ENCODE measurements at regions not wholly inside any gene's neighbourhood (a gene's known extent, or its start where the extent isn't known, plus 50 kb on each side); places are given as distances from the start of the nearest gene placed in this dataset.
A peak's percentile ranks its signal among the peaks of the same experiment; 100 is the strongest.

DNA sequence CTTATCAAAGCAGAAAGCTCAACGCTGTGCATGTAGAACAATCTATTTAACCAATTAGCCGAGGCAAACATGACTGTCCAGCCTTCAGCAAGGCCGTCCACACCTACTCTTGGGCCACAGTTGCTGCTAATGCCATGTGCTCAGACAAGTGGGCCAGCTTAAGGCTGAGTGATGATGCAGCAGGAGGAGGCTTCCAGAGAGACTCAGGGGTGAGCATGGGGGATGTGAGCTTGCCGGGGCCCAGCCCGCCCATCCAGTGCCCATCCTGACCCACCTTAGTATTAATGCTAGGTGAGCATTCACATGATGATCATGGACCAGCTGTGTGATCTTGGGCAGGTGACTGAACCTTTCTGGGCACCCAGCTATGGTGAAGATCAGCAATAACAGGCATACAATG, 150.1 kb downstream of the TPRA1 start:
- Histone ChIP-seq H3K9me3 (ENCODE audit: control insufficient read depth, low read length) (no peaks in the 10 kb centered on the region), H3K27me3 (ENCODE audit: control insufficient read depth, insufficient read depth, low read length, poor library complexity, severe bottlenecking) (no peaks in the 10 kb centered on the region), H3K4me3 (ENCODE audit: low read length) (no peak overlapping the region), H3K9ac (ENCODE audit: extremely low read depth, low read length, poor library complexity, severe bottlenecking) (no peak overlapping the region), H3K36me3 (ENCODE audit: control insufficient read depth, insufficient read depth, low read length) (no peaks in the 10 kb centered on the region), H3K27ac (ENCODE audit: low read depth, low read length) (no peak overlapping the region), H3K4me1 (ENCODE audit: control insufficient read depth, insufficient read depth, low read length) (no peaks in the 10 kb centered on the region)
- H3K4me3 Mint-ChIP-seq: no peak overlapping the region
- WGBS, 2 experiments (ENCODE audit: insufficient coverage in 1 of 2, insufficient read length in 1 of 2): 94% methylated on average over 3 to 5 of the region's 5 CpGs
- DNase-seq: peak; percentile 27
- H3K36me3 Mint-ChIP-seq (ENCODE audit: low read depth): no peaks in the 10 kb centered on the region
- no peak overlapping the region for H3K27ac Mint-ChIP-seq
- no peaks in the 10 kb centered on the region for H3K9me3 Mint-ChIP-seq
- no peaks in the 10 kb centered on the region for H3K4me1 Mint-ChIP-seq
- TF ChIP-seq, protein P1, sequence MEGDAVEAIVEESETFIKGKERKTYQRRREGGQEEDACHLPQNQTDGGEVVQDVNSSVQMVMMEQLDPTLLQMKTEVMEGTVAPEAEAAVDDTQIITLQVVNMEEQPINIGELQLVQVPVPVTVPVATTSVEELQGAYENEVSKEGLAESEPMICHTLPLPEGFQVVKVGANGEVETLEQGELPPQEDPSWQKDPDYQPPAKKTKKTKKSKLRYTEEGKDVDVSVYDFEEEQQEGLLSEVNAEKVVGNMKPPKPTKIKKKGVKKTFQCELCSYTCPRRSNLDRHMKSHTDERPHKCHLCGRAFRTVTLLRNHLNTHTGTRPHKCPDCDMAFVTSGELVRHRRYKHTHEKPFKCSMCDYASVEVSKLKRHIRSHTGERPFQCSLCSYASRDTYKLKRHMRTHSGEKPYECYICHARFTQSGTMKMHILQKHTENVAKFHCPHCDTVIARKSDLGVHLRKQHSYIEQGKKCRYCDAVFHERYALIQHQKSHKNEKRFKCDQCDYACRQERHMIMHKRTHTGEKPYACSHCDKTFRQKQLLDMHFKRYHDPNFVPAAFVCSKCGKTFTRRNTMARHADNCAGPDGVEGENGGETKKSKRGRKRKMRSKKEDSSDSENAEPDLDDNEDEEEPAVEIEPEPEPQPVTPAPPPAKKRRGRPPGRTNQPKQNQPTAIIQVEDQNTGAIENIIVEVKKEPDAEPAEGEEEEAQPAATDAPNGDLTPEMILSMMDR (conservative IDR thresholded peaks at IDR 0.05): no peak
- peaks cover 1% of the 10 kb centered on the region for H3K27me3 Mint-ChIP-seq (ENCODE audit: insufficient read depth)

DNA sequence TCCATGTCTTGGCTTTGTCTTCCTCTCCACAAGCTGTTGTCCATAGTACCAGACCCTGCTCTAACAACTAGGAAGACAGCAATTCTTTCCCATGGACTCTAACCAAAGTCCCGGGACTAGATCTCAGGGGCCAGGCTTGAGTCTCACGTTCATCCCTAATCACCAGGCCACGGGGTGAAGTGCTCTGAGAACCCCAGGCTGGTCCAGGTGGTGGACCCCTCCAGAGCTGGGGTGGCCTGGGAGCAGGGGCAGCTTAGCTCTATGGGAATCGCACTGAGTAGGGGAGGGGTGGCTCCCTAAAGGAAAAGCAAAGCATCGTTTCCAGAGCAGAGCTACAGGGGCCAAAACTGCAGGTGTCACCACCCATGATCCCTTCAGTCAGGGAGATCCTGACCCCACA, 150.9 kb downstream of the TPRA1 start:
- H3K9me3 Mint-ChIP-seq: no peaks in the 10 kb centered on the region
- peaks cover 1% of the 10 kb centered on the region for H3K27me3 Mint-ChIP-seq (ENCODE audit: insufficient read depth)
- Histone ChIP-seq H3K27ac (ENCODE audit: low read depth, low read length) (no peak overlapping the region), H3K27me3 (ENCODE audit: control insufficient read depth, insufficient read depth, low read length, poor library complexity, severe bottlenecking) (no peaks in the 10 kb centered on the region), H3K36me3 (ENCODE audit: control insufficient read depth, insufficient read depth, low read length) (no peaks in the 10 kb centered on the region), H3K9ac (ENCODE audit: extremely low read depth, low read length, poor library complexity, severe bottlenecking) (no peak overlapping the region), H3K9me3 (ENCODE audit: control insufficient read depth, low read length) (no peaks in the 10 kb centered on the region), H3K4me3 (ENCODE audit: low read length) (no peak overlapping the region), H3K4me1 (ENCODE audit: control insufficient read depth, insufficient read depth, low read length) (no peaks in the 10 kb centered on the region)
- peak; percentile 15 for DNase-seq
- no peak overlapping the region for H3K4me3 Mint-ChIP-seq
- H3K27ac Mint-ChIP-seq: no peak overlapping the region
- H3K36me3 Mint-ChIP-seq (ENCODE audit: low read depth): no peaks in the 10 kb centered on the region
- TF ChIP-seq, protein P1 (conservative IDR thresholded peaks at IDR 0.05): no peak
- WGBS, 2 experiments (ENCODE audit: insufficient coverage in 1 of 2, insufficient read length in 1 of 2): 92% methylated on average over 5 of the region's 5 CpGs; no CpG with 5 or more reads in 1 of the 2 experiments
- H3K4me1 Mint-ChIP-seq: no peaks in the 10 kb centered on the region

GRCh38 chr3:127438951-127439350, 151.1 kb upstream of the PRR20G start:
- H3K27me3 ChIP-seq (ENCODE audit: control insufficient read depth, insufficient read depth, low read length, poor library complexity, severe bottlenecking): no peaks in the 10 kb centered on the region
- Mint-ChIP-seq H3K4me3 (no peak overlapping the region), H3K27ac (no peak overlapping the region), H3K36me3 (ENCODE audit: low read depth) (no peaks in the 10 kb centered on the region), H3K9me3 (no peaks in the 10 kb centered on the region), H3K27me3 (ENCODE audit: insufficient read depth) (peaks cover 1% of the 10 kb centered on the region), H3K4me1 (no peaks in the 10 kb centered on the region)
- H3K27ac ChIP-seq (ENCODE audit: low read depth, low read length): no peak overlapping the region
- H3K36me3 ChIP-seq (ENCODE audit: control insufficient read depth, insufficient read depth, low read length): no peaks in the 10 kb centered on the region
- 85 to 94% methylated on average over 2 to 3 of the region's 3 CpGs for WGBS, 2 experiments (ENCODE audit: insufficient coverage in 1 of 2, insufficient read length in 1 of 2)
- no peaks in the 10 kb centered on the region for H3K4me1 ChIP-seq (ENCODE audit: control insufficient read depth, insufficient read depth, low read length)
- TF ChIP-seq, protein P1 (conservative IDR thresholded peaks at IDR 0.05): no peak
- DNase-seq: peak; percentile 24
- no peak overlapping the region for H3K4me3 ChIP-seq (ENCODE audit: low read length)
- H3K9me3 ChIP-seq (ENCODE audit: control insufficient read depth, low read length): no peaks in the 10 kb centered on the region
- H3K9ac ChIP-seq (ENCODE audit: extremely low read depth, low read length, poor library complexity, severe bottlenecking): no peak overlapping the region
